H9 (cell line): ENCODE measurements at regions not wholly inside any gene's neighbourhood (a gene's known extent, or its start where the extent isn't known, plus 50 kb on each side); places are given as distances from the start of the nearest gene placed in this dataset.

Experiments used
- DNase-seq: peaks from one replicate; pipeline ENCODE4 v3.0.0-alpha.2; 2017
- H2AFZ ChIP-seq: one replicate; pipeline ENCODE4 v1.6.1; 2013; ENCODE audit warnings: mild to moderate bottlenecking, low read length, control low read depth, moderate library complexity
- H2AK5ac ChIP-seq: 2 replicates; pipeline ENCODE4 v1.6.1; 2013; ENCODE audit warnings: low read length, control low read depth, mixed read lengths; ENCODE audit not compliant: insufficient read length
- H2BK120ac ChIP-seq: one replicate; pipeline ENCODE4 v1.6.1; 2013; ENCODE audit warnings: low read depth, mild to moderate bottlenecking, low read length, control low read depth, inconsistent platforms; ENCODE audit not compliant: poor library complexity, severe bottlenecking
- H2BK12ac ChIP-seq: 2 replicates; pipeline ENCODE4 v1.6.1; 2013; ENCODE audit warnings: low read length, control low read depth, mixed read lengths, low read depth; ENCODE audit not compliant: insufficient read length
- H2BK15ac ChIP-seq: 2 replicates; pipeline ENCODE4 v1.6.1; 2013; ENCODE audit warnings: low read depth, low read length, control low read depth
- H2BK20ac ChIP-seq: one replicate; pipeline ENCODE4 v1.6.1; 2013; ENCODE audit warnings: low read depth, mild to moderate bottlenecking, low read length, control low read depth, inconsistent platforms; ENCODE audit not compliant: poor library complexity, severe bottlenecking
- H2BK5ac ChIP-seq: 2 replicates; pipeline ENCODE4 v1.6.1; 2013; ENCODE audit warnings: low read length, control low read depth, mixed read lengths; ENCODE audit not compliant: insufficient read length
- H3K14ac ChIP-seq: 2 replicates; pipeline ENCODE4 v1.6.1; 2013; ENCODE audit warnings: low read length, control low read depth; ENCODE audit not compliant: insufficient read depth
- H3K18ac ChIP-seq: 2 replicates; pipeline ENCODE4 v1.6.1; 2013; ENCODE audit warnings: low read depth, mild to moderate bottlenecking, mixed read lengths, low read length, control low read depth; ENCODE audit not compliant: insufficient read length
- H3K23ac ChIP-seq: 2 replicates; pipeline ENCODE4 v1.6.1; 2013; ENCODE audit warnings: low read length, control low read depth, mixed read lengths, low read depth; ENCODE audit not compliant: insufficient read length
- H3K23me2 ChIP-seq: 2 replicates; pipeline ENCODE4 v1.6.1; 2013; ENCODE audit warnings: low read depth, mild to moderate bottlenecking, mixed read lengths, low read length, control low read depth; ENCODE audit not compliant: insufficient read length, poor library complexity, severe bottlenecking
- H3K27ac ChIP-seq: 2 replicates; pipeline ENCODE4 v1.5.1; 2013; ENCODE audit warnings: low read length, control low read depth, mixed read lengths, low read depth; ENCODE audit not compliant: insufficient read length
- H3K27me3 ChIP-seq: 2 replicates; pipeline ENCODE4 v1.6.1; 2013; ENCODE audit warnings: low read length, control low read depth, inconsistent platforms; ENCODE audit not compliant: insufficient read depth
- H3K4ac ChIP-seq: 2 replicates; pipeline ENCODE4 v1.6.1; 2013; ENCODE audit warnings: low read depth, mild to moderate bottlenecking, control low read depth, inconsistent platforms, low read length, moderate library complexity
- H3K4me1 ChIP-seq: 2 replicates; pipeline ENCODE4 v1.6.1; 2013; ENCODE audit warnings: low read length, control low read depth, inconsistent platforms; ENCODE audit not compliant: insufficient read depth
- H3K4me2 ChIP-seq: 2 replicates; pipeline ENCODE4 v1.6.1; 2013; ENCODE audit warnings: low read length, control low read depth, mixed read lengths; ENCODE audit not compliant: insufficient read length, insufficient read depth
- H3K56ac ChIP-seq: 2 replicates; pipeline ENCODE4 v1.6.1; 2013; ENCODE audit warnings: low read depth, mild to moderate bottlenecking, mixed read lengths, low read length, control low read depth; ENCODE audit not compliant: insufficient read length
- H3K79me1 ChIP-seq: 2 replicates; pipeline ENCODE4 v1.6.1; 2013; ENCODE audit warnings: low read depth, mild to moderate bottlenecking, moderate library complexity, low read length, control low read depth, inconsistent platforms; ENCODE audit not compliant: insufficient read depth, poor library complexity, severe bottlenecking
- H3K79me2 ChIP-seq: 2 replicates; pipeline ENCODE4 v1.6.1; 2013; ENCODE audit warnings: low read length, control low read depth, inconsistent platforms; ENCODE audit not compliant: insufficient read depth
- H3K9ac ChIP-seq: 2 replicates; pipeline ENCODE4 v1.6.1; 2013; ENCODE audit warnings: low read length, control low read depth, mixed read lengths; ENCODE audit not compliant: insufficient read length; ENCODE audit errors: extremely low read depth
- H3K9me3 ChIP-seq: one replicate; pipeline ENCODE4 v1.6.1; 2013; ENCODE audit warnings: low read depth, low read length, inconsistent platforms; ENCODE audit not compliant: control insufficient read depth
- H3T11ph ChIP-seq: one replicate; pipeline ENCODE4 v1.6.1; 2013; ENCODE audit warnings: mild to moderate bottlenecking, low read length, control low read depth, inconsistent platforms
- H4K20me1 ChIP-seq: one replicate; pipeline ENCODE4 v1.6.1; 2013; ENCODE audit not compliant: control insufficient read depth, insufficient read length, insufficient read depth
- H4K5ac ChIP-seq: 2 replicates; pipeline ENCODE4 v1.6.1; 2013; ENCODE audit warnings: low read depth, mild to moderate bottlenecking, mixed read lengths, low read length, control low read depth; ENCODE audit not compliant: insufficient read length
- H4K8ac ChIP-seq: replicated peaks from 2 replicates; pipeline ENCODE4 v1.6.1; 2013; ENCODE audit warnings: low read length, control low read depth, mixed read lengths, low read depth; ENCODE audit not compliant: insufficient read length
- H4K91ac ChIP-seq: 2 replicates; pipeline ENCODE4 v1.6.1; 2013; ENCODE audit warnings: low read depth, mild to moderate bottlenecking, moderate library complexity, mixed read lengths, low read length, control low read depth; ENCODE audit not compliant: insufficient read length
- H3K27ac Mint-ChIP-seq, 3 experiments: 2 replicates in 2 of 3; 3 replicates in 1 of 3; pipeline ENCODE4 v1.8.0; 2020 to 2021; ENCODE audit warnings: mixed read lengths in 3 of 3, mild to moderate bottlenecking in 1 of 3, moderate library complexity in 1 of 3
- H3K27me3 Mint-ChIP-seq: 2 replicates; pipeline ENCODE4 v1.8.0; 2021; ENCODE audit warnings: low read depth, mild to moderate bottlenecking, moderate library complexity, mixed read lengths
- H3K36me3 Mint-ChIP-seq, 3 experiments: 2 replicates in 2 of 3; 3 replicates in 1 of 3; pipeline ENCODE4 v1.8.0; 2020 to 2021; ENCODE audit warnings: low read depth in 3 of 3, mixed read lengths in 3 of 3; ENCODE audit not compliant: insufficient read depth in 1 of 3
- H3K4me1 Mint-ChIP-seq, 2 experiments: 2 replicates each; pipeline ENCODE4 v1.8.0; 2020; ENCODE audit warnings: mixed read lengths in 2 of 2
- H3K4me3 Mint-ChIP-seq, 2 experiments: 2 replicates in 1 of 2; 3 replicates in 1 of 2; pipeline ENCODE4 v1.8.0; 2020 to 2021; ENCODE audit warnings: mild to moderate bottlenecking in 2 of 2, mixed read lengths in 2 of 2, moderate library complexity in 1 of 2
- H3K9me3 Mint-ChIP-seq, 2 experiments: 2 replicates in 1 of 2; 3 replicates in 1 of 2; pipeline ENCODE4 v1.8.0; 2020; ENCODE audit warnings: mild to moderate bottlenecking in 2 of 2, mixed read lengths in 2 of 2, moderate library complexity in 1 of 2
- CTCF ChIP-seq: fragments of 200-600 bp; sonication (generic); conservative IDR thresholded peaks from 3 replicates; pipeline ENCODE4 v1.8.0; 2021; ENCODE audit warnings: antibody characterized with exemption, mild to moderate bottlenecking
- WGBS: extraction: QIAGEN DNeasy Blood & Tissue Kit; methylation state at CpG from one replicate; pipeline ENCODE4 v1.1.7; 2013; ENCODE audit warnings: missing lambda C conversion rate, low lambda C conversion rate, mixed read lengths; ENCODE audit not compliant: insufficient read length; ENCODE audit errors: extremely low coverage; 5-methylcytosine and 5-hydroxymethylcytosine counted together

- H3K27ac Mint-ChIP-seq, result no peak overlapping the region
- H3K79me1 ChIP-seq, result no peaks in the 10 kb centered on the region
- H2BK15ac ChIP-seq, result no peak overlapping the region
These were observed 277.6 kb downstream of the COL12A1 start for GRCh38 chr6:74928203-74928602.

More at GRCh38 chr6:74928203-74928602, 277.6 kb downstream of the COL12A1 start:
- H4K8ac ChIP-seq, result no peak overlapping the region
- H3K27ac ChIP-seq, result no peak overlapping the region
- H2BK12ac ChIP-seq, result no peak overlapping the region
- H3K14ac ChIP-seq, result no peak overlapping the region
- H2AK5ac ChIP-seq, result no peak overlapping the region
- no peaks in the 10 kb centered on the region; the same call in 1 of the 2 replicates for H3K4me1 ChIP-seq
- no peaks in the 10 kb centered on the region for H3K27me3 ChIP-seq
- no peak overlapping the region for H3T11ph ChIP-seq
- no peak overlapping the region for H3K9ac ChIP-seq
- H2BK20ac ChIP-seq, result no peak overlapping the region
- no peaks in the 10 kb centered on the region for H3K79me2 ChIP-seq
- H2AFZ ChIP-seq, result no peak overlapping the region
- no peak overlapping the region for H3K23ac ChIP-seq
- H3K4me2 ChIP-seq, result no peak overlapping the region
- no peak overlapping the region for H2BK120ac ChIP-seq
- no peak overlapping the region for H4K5ac ChIP-seq
- no peak overlapping the region for H3K18ac ChIP-seq
- H3K4me1 Mint-ChIP-seq, result peaks cover 3 to 6% of the 10 kb centered on the region in 2 experiments; a peak in 3 of 4 replicates
- no peaks in the 10 kb centered on the region for H3K27me3 Mint-ChIP-seq
- H3K36me3 Mint-ChIP-seq, result no peaks in the 10 kb centered on the region
- H3K56ac ChIP-seq, result no peak overlapping the region
- no peak overlapping the region for H3K4ac ChIP-seq
- no CpG with 5 or more reads among the region's 4 CpGs for WGBS
- no peak for DNase-seq
- no peaks in the 10 kb centered on the region for H4K20me1 ChIP-seq
- no peak overlapping the region for H3K4me3 Mint-ChIP-seq
- no peak overlapping the region for H2BK5ac ChIP-seq
- H3K9me3 Mint-ChIP-seq, result no peaks in the 10 kb centered on the region
- H3K23me2 ChIP-seq, result no peaks in the 10 kb centered on the region
- no peak for TF ChIP-seq CTCF
- H4K91ac ChIP-seq, result no peak overlapping the region
- H3K9me3 ChIP-seq, result no peaks in the 10 kb centered on the region
